Stimulated activated CD4-positive, alpha-beta T cell treated with anti-CD3 and anti-CD28 coated beads, TNF-alpha, amount 100 ng/mL, for 4 hours (primary cell): ENCODE measurements at regions not wholly inside any gene's neighbourhood (a gene's known extent, or its start where the extent isn't known, plus 50 kb on each side); places are given as distances from the start of the nearest gene placed in this dataset.

Experiments
- DNase-seq, 3 experiments: peaks; one replicate each; pipeline ENCODE4 v3.0.0-alpha.2; 2020; ENCODE audit warnings: low read depth in 3 of 3

DNA sequence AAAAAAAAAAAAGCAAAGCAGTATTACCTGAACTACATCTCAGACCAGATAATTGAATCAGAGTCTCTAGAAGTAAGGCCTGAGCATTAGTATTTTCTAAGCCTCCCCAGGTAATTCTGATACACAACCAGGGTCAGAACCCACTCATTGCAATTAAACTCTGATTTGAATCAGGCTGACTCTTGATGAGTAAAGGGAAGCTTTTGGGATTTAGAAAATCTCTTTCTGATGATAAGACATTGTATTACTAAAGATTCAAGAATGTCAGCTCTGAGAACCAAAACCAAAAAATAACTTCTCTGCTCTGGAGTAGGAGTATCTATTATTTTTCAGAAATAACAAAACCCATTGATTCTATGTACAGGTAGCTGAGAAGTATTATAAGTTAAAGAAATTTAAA, 100.1 kb upstream of the COL21A1 start:
- no peak for DNase-seq

DNA sequence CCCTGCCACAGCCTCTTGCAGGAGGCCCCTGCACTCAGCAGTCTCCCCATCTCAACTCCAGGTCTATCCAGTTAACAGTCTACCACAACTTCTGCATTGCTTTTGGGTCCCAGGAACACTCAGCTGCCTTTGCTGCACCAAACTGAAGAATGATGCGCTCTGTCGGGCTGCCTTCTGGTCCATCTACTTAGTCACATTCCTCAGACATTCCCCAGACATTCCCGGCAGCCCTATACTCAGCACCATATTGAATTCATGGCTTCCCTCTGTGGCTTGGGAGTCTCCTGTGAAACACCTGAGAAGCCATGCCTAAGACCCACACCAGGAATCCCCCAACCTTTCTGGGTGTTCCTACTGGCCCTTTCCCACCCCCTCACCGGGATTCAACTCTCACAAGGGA, 99.6 kb upstream of the COL21A1 start:
- DNase-seq, result no peak

DNA sequence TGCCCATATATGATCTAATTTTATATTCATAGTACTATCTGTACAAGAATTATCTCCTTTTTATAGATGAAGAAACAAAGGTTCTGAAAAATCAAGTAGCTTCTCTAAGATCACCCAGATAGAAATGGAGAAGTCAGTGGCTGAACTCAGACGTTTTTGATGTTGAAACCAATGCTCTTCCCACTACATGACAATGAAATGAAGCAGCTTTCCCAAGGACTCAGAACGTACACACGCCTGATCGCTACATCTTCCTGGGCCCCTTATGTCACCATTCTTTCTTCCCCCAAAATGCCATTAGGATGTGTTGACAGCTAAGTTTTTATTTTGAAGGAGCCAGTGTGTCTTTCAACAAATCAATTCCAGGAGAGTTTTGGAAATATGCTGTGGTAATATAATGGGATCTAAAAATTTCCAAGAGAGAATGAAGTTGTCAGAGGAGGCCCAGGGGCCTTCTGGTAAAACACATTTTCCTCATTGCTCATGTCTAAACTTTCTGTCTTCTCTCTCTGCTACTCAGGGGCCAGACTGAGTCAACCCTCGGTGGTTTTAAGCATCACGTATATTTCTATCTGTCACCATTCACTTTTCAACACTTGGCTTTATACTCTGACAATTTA, 98.1 kb upstream of the COL21A1 start:
- no peak for DNase-seq

DNA sequence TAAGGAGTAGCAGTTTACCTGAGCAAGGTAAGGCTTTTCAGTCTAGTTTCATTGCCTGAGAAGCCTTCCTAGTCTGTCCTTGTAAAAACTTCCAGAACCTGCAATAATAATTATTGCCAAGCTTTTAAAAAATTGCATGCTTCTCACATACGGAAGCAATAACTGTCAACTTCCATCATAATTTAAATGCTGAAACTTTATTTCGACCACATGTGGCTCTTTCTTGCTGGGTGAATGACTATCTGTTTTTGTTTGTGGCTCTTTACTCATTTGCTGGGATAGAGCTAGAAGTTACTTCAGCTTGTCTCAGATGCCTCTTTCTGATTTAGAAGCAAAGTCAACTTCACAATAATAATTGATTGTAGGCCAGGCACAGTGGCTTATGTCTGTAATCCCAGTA, 95.9 kb upstream of the COL21A1 start:
- DNase-seq, result no peak

DNA sequence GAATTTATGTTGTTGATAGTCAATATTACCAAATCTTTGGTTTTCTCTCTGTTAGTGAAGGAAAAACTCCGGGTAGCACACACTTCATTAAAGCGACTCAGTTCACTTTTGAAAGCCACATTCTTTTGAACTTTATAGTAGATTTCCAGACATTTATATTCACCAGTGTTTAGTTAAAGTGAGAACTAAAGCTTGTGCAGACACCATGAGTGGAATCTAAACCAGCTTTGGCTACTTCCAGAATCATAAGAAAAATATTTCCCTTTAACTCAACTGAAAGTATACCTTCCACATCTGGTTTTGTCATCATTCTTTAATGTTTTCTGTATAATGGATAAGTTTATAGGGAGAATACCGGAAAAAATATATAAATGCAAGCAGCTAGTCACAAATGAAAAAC, 92.1 kb upstream of the COL21A1 start:
- no peak for DNase-seq

DNA sequence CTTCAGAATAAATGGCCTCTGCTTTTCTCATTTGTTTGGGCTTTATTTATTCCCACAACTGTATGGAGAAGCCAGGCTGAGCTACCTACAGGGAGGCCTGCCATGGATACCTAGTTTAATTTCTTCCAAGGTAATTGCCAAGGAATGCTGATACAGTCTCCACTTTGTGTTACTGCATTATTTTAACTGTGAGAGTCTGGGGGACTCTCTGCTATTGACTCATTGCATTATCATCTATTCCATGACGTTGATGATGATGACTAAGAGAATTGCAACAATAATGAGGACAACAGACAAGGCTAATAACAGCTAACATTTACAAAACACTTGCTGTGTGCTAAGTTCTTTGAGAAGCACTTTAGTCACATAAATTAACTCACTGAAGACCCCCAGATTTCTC, 88.3 kb upstream of the COL21A1 start:
- DNase-seq, result no peak

DNA sequence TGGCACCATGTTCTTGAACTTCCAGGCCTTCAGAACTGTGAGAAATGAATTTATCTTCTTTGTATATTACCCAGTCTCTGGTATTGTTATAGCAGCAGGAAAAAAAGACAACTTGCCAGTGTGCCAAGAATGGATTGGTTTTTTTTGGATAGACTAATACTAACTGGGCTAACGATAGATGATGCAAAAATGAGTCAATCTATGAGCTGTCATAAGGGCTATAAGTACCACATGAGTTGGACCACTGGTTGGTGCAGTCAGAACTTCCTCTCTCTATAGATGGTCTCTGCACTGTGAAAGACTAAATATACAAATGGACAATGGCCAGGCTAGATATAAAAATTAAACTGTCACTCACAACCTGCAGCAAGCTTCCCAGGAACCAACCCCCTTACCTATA, 87.6 kb upstream of the COL21A1 start:
- DNase-seq, result no peak

DNA sequence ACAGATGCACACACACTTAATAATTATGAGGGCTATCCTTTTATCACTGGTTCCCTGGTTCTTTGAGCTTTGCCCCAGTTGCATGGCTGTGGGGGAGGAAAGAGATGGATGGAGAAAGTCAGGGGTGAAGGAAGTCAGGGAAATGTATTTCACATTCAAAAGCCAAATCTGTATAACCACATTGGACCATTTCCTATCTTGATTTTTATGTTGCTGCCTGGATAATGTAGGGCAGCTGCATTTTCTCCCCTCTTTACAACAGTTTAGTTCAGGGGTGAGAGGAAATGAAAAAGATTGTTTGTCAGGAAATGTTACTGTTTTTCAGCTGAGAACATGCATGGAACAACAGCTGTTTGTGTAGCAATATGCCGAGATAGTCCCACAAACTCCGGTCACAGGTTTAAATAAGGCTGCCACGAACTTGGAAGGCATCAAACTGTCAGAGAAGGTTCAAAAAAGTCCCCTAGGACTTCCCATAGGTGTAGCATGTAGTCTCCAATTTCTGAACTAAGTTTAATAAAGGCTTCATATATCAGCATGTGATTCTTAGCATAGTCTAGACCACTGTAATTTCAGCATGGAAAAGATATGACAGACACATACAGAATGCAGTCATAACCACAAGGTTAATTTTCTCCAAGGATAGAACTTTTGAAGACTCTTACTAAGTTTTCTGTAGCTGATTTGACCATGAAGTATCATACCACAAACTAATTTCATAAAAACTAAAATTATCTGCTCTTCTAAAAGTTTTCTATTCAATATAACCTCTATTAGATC, 82.1 kb upstream of the COL21A1 start:
- DNase-seq, result no peak

DNA sequence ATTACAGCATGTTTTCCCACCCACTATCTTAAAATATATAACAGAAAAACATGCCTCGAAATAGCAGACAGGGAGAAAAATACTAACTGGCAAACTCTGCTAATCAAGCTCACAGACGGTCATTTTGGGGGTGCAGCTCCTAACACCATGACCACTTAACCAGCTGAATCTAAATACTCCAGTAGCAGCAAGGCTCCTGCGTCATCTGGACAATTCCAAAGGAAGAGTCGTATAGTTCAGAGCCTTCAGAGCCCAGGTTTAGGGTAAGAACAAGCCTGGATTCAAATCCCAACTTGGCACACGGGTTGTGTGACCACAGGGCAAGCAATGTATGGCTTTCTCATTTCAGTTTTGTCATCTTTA, 81.3 kb upstream of the COL21A1 start:
- no peak for DNase-seq

DNA sequence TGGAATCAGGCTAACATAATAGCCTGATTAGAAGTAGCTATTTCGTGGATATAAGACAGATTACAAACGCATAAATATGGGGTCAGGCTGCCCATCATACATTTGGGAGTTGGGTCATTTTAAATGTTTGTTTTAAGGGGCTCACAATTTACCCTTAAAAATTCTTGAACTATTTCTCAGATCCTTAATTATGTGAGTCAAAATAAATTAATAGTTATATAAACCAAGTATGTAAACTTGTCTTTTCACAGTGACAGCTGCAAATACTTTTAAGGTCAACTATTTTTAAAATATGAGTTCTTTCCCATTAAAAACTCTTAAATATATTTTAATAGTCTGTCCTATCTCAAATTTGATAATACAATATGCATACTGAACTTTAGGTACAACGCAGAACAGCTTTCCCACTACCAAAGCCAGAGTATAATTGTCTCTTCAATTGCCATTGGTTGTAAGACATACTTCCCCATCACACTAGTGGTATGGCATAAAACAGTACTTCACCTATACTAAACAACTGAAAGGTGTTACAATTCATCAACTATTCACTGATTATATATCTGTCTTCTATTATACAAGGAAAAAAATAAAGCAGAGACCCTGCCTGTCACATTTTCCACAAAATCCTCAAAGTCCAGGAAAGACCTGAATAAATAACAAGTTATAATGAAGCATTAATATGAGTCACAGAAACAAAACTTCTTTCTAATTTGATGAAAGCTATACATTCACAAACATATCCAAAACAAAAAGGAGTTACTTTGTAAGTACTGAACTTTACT, 80.8 kb upstream of the COL21A1 start:
- DNase-seq, result no peak

DNA sequence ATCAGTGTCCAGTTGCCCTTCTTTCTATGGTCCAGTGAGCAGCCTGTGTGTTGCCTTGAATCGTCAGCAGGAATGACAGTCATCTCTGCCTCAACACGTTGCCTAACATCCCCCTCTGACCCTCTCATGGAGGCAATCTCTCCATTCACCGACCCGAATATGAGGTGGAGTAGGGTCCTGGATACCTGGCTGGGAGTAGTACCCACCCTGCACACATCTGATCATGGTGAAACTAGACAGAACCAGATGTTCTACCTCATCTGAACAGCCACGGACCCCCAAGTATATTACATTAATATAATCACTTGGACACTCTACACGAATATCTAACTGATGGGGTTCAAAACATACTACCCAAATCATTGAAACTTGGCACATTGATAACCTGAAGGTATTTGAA, 77.0 kb upstream of the COL21A1 start:
- DNase-seq, result no peak

DNA sequence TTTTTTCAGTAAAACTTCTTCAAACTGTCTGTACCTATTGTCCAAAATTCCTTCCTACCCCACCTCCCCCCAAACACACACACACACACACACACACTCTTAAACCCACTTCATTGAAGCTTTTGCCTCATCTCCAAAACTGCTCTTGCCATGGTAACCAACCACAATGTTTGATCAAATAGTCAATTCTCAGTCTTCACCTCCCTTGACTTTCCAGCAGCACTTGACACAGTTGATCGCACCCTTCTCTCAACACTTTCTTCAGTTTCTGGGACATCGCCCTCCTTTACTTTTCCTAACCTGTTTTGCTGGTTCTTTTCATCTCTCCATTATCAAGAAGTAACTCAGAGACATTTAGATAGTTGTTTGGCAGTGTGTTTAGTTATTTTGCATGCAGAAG, 71.5 kb upstream of the COL21A1 start:
- no peak for DNase-seq

DNA sequence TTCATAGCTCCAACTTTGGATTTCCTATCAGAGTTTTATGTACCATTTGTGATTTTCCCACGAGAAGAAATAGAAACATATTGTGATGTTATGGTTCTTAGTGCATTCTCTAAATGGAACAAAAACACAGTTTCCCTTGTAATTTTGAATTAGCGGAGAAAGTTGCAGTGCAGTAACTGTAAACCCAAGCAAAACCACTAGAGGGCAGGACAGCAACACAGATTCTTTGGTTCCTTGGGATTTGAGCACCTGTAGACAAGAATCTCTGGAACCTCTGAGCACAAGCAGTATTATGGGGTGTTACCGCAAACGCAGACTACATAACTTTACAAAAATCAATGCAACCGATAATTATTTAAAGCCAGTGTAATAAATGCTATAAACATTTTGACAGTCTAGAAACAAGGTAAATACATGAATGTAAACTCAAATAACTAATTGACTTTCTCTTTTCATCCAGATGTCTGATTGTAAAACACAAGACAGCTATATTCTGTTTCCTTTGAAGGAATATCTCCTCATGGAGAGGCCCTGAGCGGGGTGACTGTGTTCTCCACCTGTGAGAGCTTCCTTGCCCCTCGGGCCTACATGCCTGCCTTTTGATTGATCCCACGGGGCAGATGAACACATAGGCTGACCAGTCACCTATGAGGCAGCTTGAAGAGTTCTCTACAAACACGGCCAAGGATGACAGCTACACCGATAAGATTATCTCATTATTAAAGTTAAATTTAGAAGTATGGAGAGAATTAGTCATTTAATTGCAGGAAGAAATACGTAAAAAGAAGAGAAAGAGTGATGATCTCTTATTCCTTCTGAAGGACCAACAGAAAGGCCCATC, 67.5 kb upstream of the COL21A1 start:
- DNase-seq, result no peak

DNA sequence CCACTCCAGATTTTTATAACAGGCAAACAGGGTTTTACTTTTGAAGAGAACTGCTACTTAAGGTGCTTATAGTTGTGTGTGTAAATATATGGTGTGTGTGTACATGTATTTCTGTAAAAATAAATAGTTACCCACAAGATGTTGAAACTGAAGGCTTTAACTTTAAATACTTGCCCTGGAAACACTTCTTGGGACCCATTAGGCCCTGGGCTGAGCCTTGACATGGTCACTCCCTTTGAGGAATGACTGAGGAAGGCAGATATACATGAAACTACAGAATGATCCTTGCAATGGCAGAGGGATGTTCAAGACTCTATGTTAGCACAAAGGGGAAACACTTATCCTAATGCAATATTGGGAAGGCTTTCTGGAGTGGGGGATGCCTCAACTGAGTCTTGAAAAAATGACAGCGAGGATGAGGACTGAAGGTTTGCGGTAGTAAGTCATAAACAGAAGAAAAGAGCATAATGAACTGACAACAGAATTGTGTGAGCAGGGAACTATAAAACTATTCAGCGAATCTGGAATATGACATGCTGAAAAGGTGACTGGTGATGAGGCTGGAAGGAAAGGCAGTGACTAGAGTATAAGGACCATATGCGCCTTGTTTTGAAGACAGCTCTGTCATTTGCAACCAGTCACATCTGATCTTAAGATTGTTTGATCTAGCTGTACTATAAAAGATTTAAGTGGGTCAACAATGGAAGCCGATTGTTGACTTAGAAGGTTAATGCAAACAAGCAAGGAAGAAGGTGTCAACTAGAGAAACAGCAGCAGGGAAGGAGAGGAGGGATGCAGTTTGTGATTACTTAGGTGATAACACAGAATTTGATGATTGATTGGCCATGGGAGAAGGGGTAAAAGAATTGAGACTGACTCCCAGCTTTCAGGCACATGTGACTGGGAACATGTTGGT, 64.4 kb upstream of the COL21A1 start:
- DNase-seq, result no peak

DNA sequence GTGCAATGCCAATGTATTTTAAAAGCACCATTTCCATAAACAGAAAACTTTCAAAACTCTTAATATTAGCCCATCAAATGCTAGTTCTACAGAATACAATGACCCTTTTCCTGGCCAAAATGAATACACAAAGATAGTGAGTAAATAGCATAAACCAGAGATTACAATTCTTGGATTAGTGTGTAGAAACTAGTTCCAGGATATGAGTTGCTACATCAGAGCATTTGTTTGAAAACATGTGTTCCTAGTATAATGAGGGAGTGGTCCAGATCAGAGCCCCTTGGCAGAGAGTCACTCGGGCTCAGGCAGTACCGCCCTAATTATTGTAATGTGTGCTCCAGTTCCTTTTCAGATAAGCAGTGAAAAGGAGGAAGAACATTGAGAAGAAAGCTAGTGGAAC, 63.7 kb upstream of the COL21A1 start:
- no peak for DNase-seq

DNA sequence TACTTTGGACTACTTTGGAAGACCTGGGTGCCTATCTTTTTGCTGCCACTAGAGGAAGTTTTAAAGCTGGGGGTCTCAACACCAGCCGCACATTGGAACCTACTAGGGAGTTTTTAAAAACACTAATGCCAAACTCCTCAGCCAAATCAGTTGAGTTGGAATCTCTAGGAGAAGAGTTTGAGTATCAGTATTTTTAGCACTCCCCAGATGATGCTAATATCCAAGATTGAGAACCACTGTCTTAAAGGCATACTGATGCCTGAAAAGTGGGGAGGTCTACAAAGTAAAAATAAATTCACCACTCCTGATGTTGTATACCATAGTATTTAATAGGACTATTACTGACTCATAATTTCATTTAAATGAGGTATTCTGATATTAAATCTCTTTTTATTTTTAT, 62.9 kb upstream of the COL21A1 start:
- DNase-seq, result no peak

DNA sequence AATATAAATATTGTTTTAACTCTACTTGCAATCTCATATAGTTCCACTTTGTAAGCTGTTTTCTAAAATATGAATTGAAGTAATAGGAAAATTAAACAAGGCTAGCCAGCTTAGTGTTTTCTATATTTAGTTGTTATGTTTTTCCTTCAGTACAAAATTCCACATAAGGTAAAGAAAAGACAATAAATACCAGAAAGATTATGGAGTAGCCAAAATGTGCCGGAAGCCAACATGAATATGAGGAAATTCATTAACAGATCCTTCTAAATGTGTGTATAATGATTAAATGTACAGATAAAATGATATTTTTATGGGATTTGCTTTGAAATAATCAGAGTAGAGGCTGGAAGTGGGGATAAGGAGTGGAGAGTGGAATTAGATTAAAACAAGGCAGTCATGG, 52.5 kb upstream of the COL21A1 start:
- no peak for DNase-seq

DNA sequence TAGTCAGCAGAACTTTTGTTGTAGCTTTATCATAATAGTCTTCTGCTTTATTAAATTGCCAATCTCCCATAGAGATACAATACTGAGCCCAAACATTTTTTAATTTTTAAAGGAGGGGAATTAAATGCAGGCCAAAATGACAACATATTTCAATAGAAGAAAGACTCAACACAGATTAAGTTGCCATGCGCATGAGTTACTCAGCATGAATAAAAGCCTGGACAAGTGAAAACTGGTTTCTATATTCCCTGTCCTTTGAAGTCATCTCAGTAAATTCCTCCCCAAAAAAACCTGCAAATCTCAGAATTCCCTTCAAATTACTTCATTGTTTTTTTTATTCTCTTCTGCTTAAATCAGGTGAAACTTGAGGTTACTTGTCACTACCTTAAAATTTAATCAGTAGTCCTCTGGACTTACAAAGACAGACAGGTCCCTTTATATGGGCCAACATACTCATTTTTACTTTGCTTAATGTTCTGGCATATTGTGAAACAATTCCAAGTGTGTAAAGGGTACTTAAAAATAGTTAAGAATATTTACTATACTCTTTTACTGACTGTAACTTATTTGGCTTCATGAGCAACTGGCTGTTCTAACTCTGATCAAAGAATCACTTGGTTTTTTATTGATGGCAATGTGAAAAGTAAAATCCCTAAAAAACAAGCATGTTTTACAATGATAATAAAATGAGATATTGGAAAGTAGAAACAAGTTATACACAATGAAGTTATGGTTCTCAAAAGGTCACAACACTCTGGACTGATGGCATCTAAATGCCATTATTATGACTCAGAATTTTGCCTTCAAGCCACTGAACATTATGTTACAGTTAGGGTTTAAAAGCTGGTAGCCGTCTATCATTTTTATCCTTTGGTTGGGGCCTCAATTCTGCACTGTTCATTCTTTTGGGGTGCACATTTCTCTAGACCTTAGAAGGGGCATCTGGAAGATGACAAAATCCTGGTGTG, 49.9 kb upstream of the COL21A1 start:
- DNase-seq, result no peak
